ENCODE measurements at regions not wholly inside any gene's neighbourhood (a gene's known extent, or its start where the extent isn't known, plus 50 kb on each side); places are given as distances from the start of the nearest gene placed in this dataset.

DNA sequence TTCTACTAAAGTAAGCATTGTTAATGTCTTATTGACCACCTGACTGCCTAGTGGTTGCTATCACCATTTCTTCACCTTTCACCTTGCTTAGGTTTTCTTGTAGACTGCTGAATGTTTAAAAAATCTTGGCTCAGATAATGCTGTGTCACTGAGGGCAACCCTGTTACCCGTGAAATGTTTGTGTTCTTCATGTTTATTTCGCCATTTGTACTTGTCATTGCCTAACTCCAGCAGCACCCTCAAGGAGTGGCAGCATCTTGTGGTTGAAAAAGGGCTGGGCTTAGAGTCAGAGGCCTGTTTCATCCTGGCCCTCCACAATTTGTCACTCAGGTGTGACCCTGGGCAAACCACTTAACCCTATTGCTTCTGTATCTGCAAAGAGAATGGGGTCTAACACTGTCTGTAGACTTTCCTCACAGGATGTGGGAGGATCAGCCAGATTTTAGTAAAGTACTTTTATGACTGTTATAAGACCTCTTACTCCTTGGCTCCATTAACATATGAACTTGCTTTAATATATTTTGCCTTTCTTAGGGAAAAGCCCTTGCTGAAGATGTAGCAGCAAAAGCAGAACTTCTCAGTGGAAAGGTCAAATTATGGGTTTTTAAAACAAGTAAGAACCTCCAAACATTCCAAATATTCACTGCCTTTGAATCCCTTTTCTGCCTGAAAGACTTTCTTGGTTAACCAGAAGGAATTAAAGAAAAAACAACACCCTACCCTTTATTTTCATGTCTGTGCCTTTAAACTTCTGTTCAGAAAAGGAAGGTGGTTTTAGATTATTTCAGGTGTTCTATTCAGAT lies 154.5 kb upstream of the C11orf87 start (continued):
- TF ChIP-seq, protein P1, sequence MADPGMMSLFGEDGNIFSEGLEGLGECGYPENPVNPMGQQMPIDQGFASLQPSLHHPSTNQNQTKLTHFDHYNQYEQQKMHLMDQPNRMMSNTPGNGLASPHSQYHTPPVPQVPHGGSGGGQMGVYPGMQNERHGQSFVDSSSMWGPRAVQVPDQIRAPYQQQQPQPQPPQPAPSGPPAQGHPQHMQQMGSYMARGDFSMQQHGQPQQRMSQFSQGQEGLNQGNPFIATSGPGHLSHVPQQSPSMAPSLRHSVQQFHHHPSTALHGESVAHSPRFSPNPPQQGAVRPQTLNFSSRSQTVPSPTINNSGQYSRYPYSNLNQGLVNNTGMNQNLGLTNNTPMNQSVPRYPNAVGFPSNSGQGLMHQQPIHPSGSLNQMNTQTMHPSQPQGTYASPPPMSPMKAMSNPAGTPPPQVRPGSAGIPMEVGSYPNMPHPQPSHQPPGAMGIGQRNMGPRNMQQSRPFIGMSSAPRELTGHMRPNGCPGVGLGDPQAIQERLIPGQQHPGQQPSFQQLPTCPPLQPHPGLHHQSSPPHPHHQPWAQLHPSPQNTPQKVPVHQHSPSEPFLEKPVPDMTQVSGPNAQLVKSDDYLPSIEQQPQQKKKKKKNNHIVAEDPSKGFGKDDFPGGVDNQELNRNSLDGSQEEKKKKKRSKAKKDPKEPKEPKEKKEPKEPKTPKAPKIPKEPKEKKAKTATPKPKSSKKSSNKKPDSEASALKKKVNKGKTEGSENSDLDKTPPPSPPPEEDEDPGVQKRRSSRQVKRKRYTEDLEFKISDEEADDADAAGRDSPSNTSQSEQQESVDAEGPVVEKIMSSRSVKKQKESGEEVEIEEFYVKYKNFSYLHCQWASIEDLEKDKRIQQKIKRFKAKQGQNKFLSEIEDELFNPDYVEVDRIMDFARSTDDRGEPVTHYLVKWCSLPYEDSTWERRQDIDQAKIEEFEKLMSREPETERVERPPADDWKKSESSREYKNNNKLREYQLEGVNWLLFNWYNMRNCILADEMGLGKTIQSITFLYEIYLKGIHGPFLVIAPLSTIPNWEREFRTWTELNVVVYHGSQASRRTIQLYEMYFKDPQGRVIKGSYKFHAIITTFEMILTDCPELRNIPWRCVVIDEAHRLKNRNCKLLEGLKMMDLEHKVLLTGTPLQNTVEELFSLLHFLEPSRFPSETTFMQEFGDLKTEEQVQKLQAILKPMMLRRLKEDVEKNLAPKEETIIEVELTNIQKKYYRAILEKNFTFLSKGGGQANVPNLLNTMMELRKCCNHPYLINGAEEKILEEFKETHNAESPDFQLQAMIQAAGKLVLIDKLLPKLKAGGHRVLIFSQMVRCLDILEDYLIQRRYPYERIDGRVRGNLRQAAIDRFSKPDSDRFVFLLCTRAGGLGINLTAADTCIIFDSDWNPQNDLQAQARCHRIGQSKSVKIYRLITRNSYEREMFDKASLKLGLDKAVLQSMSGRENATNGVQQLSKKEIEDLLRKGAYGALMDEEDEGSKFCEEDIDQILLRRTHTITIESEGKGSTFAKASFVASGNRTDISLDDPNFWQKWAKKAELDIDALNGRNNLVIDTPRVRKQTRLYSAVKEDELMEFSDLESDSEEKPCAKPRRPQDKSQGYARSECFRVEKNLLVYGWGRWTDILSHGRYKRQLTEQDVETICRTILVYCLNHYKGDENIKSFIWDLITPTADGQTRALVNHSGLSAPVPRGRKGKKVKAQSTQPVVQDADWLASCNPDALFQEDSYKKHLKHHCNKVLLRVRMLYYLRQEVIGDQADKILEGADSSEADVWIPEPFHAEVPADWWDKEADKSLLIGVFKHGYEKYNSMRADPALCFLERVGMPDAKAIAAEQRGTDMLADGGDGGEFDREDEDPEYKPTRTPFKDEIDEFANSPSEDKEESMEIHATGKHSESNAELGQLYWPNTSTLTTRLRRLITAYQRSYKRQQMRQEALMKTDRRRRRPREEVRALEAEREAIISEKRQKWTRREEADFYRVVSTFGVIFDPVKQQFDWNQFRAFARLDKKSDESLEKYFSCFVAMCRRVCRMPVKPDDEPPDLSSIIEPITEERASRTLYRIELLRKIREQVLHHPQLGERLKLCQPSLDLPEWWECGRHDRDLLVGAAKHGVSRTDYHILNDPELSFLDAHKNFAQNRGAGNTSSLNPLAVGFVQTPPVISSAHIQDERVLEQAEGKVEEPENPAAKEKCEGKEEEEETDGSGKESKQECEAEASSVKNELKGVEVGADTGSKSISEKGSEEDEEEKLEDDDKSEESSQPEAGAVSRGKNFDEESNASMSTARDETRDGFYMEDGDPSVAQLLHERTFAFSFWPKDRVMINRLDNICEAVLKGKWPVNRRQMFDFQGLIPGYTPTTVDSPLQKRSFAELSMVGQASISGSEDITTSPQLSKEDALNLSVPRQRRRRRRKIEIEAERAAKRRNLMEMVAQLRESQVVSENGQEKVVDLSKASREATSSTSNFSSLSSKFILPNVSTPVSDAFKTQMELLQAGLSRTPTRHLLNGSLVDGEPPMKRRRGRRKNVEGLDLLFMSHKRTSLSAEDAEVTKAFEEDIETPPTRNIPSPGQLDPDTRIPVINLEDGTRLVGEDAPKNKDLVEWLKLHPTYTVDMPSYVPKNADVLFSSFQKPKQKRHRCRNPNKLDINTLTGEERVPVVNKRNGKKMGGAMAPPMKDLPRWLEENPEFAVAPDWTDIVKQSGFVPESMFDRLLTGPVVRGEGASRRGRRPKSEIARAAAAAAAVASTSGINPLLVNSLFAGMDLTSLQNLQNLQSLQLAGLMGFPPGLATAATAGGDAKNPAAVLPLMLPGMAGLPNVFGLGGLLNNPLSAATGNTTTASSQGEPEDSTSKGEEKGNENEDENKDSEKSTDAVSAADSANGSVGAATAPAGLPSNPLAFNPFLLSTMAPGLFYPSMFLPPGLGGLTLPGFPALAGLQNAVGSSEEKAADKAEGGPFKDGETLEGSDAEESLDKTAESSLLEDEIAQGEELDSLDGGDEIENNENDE (IDR thresholded peaks at IDR 0.05; ENCODE audit: insufficient replicate concordance, low read length), result no peak
- no peak for TF ChIP-seq CREB1 (IDR thresholded peaks at IDR 0.05)
- TF ChIP-seq SUZ12 (IDR thresholded peaks at IDR 0.05; ENCODE audit: low read length), result no peak
- no peak for TF ChIP-seq RFX5 (IDR thresholded peaks at IDR 0.05; ENCODE audit: borderline replicate concordance, low read depth, low read length)
- no peak for TF ChIP-seq EGR1 (IDR thresholded peaks at IDR 0.05; ENCODE audit: borderline replicate concordance, low read depth, low read length)
- no peak for TF ChIP-seq BCL11A (IDR thresholded peaks at IDR 0.05; ENCODE audit: low read depth in 2 of 2, low read length in 2 of 2)
- TF ChIP-seq, protein P2, sequence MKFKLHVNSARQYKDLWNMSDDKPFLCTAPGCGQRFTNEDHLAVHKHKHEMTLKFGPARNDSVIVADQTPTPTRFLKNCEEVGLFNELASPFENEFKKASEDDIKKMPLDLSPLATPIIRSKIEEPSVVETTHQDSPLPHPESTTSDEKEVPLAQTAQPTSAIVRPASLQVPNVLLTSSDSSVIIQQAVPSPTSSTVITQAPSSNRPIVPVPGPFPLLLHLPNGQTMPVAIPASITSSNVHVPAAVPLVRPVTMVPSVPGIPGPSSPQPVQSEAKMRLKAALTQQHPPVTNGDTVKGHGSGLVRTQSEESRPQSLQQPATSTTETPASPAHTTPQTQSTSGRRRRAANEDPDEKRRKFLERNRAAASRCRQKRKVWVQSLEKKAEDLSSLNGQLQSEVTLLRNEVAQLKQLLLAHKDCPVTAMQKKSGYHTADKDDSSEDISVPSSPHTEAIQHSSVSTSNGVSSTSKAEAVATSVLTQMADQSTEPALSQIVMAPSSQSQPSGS (IDR thresholded peaks at IDR 0.05; ENCODE audit: low read length), result no peak
- TF ChIP-seq KDM4A (IDR thresholded peaks at IDR 0.05; ENCODE audit: low read depth, low read length, severe bottlenecking), result no peak
- TF ChIP-seq CTBP2 (IDR thresholded peaks at IDR 0.05; ENCODE audit: borderline replicate concordance, insufficient read depth, insufficient read length, low read length), result no peak
